ENCODE measurements at regions not wholly inside any gene's neighbourhood (a gene's known extent, or its start where the extent isn't known, plus 50 kb on each side); places are given as distances from the start of the nearest gene placed in this dataset.
A peak's percentile ranks its signal among the peaks of the same experiment; 100 is the strongest.
"Not testable (repeated sequence)": the region's sequence is repeated elsewhere in the genome, so short reads cannot be mapped to it uniquely, and the experiment has no call there.

DNA sequence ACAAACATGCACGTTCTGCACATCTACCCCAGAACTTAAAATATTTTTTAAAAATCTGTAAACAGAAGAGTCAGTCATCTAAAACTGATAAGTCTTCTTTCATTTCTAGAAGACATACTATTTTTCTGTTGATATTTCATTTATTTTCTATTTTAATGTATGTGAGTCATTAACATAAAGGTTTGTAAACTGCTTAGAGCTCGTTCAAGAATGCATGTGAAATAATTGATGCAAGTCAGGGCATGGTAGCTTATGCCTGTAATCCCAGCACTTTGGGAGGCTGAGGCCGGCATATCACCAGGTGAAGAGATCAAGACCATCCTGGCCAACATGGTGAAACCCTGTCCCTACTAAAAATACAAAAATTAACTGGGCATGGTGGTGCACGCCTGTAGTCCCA, 219.9 kb upstream of the HSFY2 start:
- TF ChIP-seq CTCF (IDR thresholded peaks at IDR 0.05; ENCODE audit: insufficient read depth, low read depth, low read length, missing control alignments): no peak
- H3K4me3 ChIP-seq (ENCODE audit: low read length): no peak overlapping the region
- DNase-seq (ENCODE audit: low read depth): peak; percentile 47

- peak overlapping the region; percentile 15 for H3K4me3 ChIP-seq (ENCODE audit: low read length)
- DNase-seq (ENCODE audit: low read depth): not testable (repeated sequence)
Observed at GRCh38 chrY:18992684-18993083, 219.1 kb upstream of the HSFY2 start.

DNA sequence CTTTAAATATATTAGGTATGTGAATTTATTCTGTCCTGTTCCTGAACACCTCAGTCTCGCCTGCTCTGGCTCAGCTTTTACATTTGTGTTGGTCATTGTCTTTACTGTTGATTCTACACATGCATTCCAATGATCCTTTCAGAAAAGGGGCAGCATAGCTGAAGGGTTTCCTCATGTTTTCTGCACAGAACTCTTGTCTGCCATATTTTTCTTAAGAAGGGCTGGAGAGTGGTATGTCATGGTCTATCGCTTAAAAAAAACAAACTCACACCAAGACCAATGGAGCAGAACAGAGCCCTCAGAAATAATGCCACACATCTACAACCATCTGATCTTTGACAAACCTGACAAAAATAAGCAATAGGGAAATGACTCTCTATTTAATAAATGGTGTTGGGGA, 215.8 kb upstream of the HSFY2 start:
- no peak overlapping the region for H3K4me3 ChIP-seq (ENCODE audit: low read length)
- no peak for DNase-seq (ENCODE audit: low read depth)
- no peak for TF ChIP-seq CTCF (IDR thresholded peaks at IDR 0.05; ENCODE audit: insufficient read depth, low read depth, low read length, missing control alignments)

- TF ChIP-seq CTCF (IDR thresholded peaks at IDR 0.05; ENCODE audit: insufficient read depth, low read depth, low read length, missing control alignments): no peak
- peak; percentile 46 for DNase-seq (ENCODE audit: low read depth)
- H3K4me3 ChIP-seq (ENCODE audit: low read length): no peak overlapping the region
Observed at GRCh38 chrY:18966001-18966400, 192.5 kb upstream of the HSFY2 start.

DNA sequence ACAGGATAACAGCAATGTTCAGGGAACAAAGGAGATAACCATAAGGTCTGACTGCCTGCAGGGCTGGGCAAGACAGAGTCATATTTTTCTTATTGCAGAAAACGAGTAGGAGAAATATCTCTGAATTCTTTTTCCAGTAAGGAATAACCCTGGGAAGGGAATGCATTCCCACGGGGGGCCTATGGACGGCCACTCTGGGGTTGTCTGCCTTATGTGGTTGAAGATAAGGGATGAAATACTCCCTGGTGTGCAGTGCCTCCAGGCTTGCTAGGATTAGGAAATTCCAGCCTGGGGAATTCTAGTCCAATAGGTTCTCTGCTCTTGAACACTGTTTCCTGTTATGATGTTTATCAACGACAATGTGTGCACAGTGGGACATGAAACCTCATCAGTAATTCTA, 185.3 kb upstream of the HSFY2 start:
- TF ChIP-seq CTCF (IDR thresholded peaks at IDR 0.05; ENCODE audit: insufficient read depth, low read depth, low read length, missing control alignments): no peak
- H3K4me3 ChIP-seq (ENCODE audit: low read length): no peak overlapping the region
- DNase-seq (ENCODE audit: low read depth): no peak

GRCh38 chrY:18951657-18952435, 178.3 kb upstream of the HSFY2 start:
- TF ChIP-seq CTCF (IDR thresholded peaks at IDR 0.05; ENCODE audit: insufficient read depth, low read depth, low read length, missing control alignments): peak; percentile 17
- no peak overlapping the region for H3K4me3 ChIP-seq (ENCODE audit: low read length)

DNA sequence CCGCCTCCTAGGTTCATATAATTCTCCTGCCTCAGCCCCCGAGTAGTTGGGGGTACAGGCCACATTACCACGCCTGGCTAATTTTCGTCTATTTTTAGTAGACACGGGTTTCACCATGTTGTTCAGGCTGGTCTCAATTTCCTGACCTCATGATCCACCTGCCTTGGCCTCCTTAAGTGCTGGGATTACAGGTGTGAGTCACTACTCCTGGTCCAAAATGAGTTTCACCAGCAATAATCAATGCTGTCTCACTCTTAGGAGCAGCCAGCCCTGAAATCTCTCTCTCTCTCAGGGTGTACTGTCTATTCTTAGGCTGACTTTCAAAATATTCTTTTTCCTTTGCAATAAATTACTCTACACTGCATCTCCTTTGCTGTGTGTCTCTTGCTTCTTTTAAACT, 177.5 kb upstream of the HSFY2 start:
- H3K4me3 ChIP-seq (ENCODE audit: low read length): no peak overlapping the region
- peak; percentile 32 for DNase-seq (ENCODE audit: low read depth)
- no peak for TF ChIP-seq CTCF (IDR thresholded peaks at IDR 0.05; ENCODE audit: insufficient read depth, low read depth, low read length, missing control alignments)

More at GRCh38 chrY:18951657-18952435, 178.3 kb upstream of the HSFY2 start:
- DNase-seq (ENCODE audit: low read depth): peak; percentile 70

Data from epithelial cell of esophagus (primary cell).